ENCODE measurements at regions not wholly inside any gene's neighbourhood (a gene's known extent, or its start where the extent isn't known, plus 50 kb on each side); places are given as distances from the start of the nearest gene placed in this dataset.

DNA sequence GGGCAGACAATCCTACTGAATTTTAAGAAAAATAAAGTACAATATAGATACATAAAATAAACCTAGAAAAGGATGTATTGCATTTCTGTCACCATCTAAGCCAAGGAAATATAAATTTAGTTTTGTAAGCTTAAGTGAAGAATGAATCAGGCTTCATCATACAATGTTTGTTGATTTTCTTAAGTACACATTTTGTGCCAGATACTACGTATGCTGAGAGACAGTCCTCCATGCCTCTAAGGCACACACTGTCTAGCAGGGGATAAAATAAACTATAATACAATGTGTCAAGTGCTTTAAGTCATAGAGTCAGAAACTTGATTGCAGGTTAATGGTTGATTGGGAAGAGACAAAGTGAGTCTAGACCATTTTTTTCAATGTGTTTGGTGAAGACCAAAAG lies 465.7 kb downstream of the TBC1D4 start:
- TF ChIP-seq EZH2 (IDR thresholded peaks at IDR 0.05) (no peak), CTCF (IDR thresholded peaks at IDR 0.05) (no peak), EZH2phosphoT487 (IDR thresholded peaks at IDR 0.05) (no peak)

Data from neural progenitor cell (in vitro differentiated cells).